HL-60 (cell line): ENCODE measurements at regions not wholly inside any gene's neighbourhood (a gene's known extent, or its start where the extent isn't known, plus 50 kb on each side); places are given as distances from the start of the nearest gene placed in this dataset.

Experiments used
- DNase-seq, 2 experiments: peaks; one replicate each; pipeline ENCODE4 v3.0.0-alpha.2; 2010 to 2020; ENCODE audit warnings: low read depth in 1 of 2, low spot score in 1 of 2
- H3K27ac ChIP-seq: fragments of 250-450 bp; sonication (Bioruptor Pico); replicated peaks from 2 replicates; pipeline ENCODE4 v1.5.1; 2020; ENCODE audit warnings: mild to moderate bottlenecking, moderate library complexity
- H3K27me3 ChIP-seq: fragments of 250-450 bp; sonication (Bioruptor Pico); 2 replicates; pipeline ENCODE4 v1.5.1; 2021; ENCODE audit warnings: mild to moderate bottlenecking, moderate library complexity; ENCODE audit not compliant: insufficient read depth, poor library complexity, severe bottlenecking
- H3K4me3 ChIP-seq: replicated peaks from 2 replicates; pipeline ENCODE4 v1.5.1; 2011; ENCODE audit warnings: mild to moderate bottlenecking, control low read depth, low read length; ENCODE audit not compliant: insufficient read depth
- GABPA ChIP-seq: IDR thresholded peaks from 2 replicates; pipeline ENCODE4 v1.6.1; 2012; ENCODE audit warnings: low read depth
- POLR2AphosphoS5 ChIP-seq: IDR thresholded peaks from 2 replicates; pipeline ENCODE4 v1.6.1; 2012; ENCODE audit warnings: low read depth
- SPI1 ChIP-seq: IDR thresholded peaks from 2 replicates; pipeline ENCODE4 v1.6.1; 2012; ENCODE audit warnings: low read depth, mild to moderate bottlenecking, borderline replicate concordance
- TF ChIP-seq, protein P1 (sequence below): IDR thresholded peaks from one replicate; pipeline ENCODE4 v1.5.1; 2011; ENCODE audit warnings: low read length, control low read depth, inconsistent platforms; ENCODE audit not compliant: insufficient read depth
- TF ChIP-seq, protein P2 (sequence below): IDR thresholded peaks from 2 replicates; pipeline ENCODE4 v1.6.1; 2012; ENCODE audit warnings: low read depth; ENCODE audit not compliant: insufficient replicate concordance

GRCh38 chr9:113788616-113789330, 87.3 kb upstream of the ZNF618 start:
- no peak for TF ChIP-seq SPI1
- no peak for TF ChIP-seq GABPA
- no peak for TF ChIP-seq POLR2AphosphoS5
- TF ChIP-seq, protein P1, sequence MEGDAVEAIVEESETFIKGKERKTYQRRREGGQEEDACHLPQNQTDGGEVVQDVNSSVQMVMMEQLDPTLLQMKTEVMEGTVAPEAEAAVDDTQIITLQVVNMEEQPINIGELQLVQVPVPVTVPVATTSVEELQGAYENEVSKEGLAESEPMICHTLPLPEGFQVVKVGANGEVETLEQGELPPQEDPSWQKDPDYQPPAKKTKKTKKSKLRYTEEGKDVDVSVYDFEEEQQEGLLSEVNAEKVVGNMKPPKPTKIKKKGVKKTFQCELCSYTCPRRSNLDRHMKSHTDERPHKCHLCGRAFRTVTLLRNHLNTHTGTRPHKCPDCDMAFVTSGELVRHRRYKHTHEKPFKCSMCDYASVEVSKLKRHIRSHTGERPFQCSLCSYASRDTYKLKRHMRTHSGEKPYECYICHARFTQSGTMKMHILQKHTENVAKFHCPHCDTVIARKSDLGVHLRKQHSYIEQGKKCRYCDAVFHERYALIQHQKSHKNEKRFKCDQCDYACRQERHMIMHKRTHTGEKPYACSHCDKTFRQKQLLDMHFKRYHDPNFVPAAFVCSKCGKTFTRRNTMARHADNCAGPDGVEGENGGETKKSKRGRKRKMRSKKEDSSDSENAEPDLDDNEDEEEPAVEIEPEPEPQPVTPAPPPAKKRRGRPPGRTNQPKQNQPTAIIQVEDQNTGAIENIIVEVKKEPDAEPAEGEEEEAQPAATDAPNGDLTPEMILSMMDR, result no peak
- TF ChIP-seq, protein P2, sequence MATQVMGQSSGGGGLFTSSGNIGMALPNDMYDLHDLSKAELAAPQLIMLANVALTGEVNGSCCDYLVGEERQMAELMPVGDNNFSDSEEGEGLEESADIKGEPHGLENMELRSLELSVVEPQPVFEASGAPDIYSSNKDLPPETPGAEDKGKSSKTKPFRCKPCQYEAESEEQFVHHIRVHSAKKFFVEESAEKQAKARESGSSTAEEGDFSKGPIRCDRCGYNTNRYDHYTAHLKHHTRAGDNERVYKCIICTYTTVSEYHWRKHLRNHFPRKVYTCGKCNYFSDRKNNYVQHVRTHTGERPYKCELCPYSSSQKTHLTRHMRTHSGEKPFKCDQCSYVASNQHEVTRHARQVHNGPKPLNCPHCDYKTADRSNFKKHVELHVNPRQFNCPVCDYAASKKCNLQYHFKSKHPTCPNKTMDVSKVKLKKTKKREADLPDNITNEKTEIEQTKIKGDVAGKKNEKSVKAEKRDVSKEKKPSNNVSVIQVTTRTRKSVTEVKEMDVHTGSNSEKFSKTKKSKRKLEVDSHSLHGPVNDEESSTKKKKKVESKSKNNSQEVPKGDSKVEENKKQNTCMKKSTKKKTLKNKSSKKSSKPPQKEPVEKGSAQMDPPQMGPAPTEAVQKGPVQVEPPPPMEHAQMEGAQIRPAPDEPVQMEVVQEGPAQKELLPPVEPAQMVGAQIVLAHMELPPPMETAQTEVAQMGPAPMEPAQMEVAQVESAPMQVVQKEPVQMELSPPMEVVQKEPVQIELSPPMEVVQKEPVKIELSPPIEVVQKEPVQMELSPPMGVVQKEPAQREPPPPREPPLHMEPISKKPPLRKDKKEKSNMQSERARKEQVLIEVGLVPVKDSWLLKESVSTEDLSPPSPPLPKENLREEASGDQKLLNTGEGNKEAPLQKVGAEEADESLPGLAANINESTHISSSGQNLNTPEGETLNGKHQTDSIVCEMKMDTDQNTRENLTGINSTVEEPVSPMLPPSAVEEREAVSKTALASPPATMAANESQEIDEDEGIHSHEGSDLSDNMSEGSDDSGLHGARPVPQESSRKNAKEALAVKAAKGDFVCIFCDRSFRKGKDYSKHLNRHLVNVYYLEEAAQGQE, result no peak
- H3K4me3 ChIP-seq, result no peak overlapping the region
- H3K27ac ChIP-seq, result no peak overlapping the region
- DNase-seq, result no peak
- no peaks in the 10 kb centered on the region for H3K27me3 ChIP-seq

GRCh38 chr9:113790093-113790492, 86.0 kb upstream of the ZNF618 start:
- H3K27ac ChIP-seq, result no peak overlapping the region
- no peaks in the 10 kb centered on the region for H3K27me3 ChIP-seq
- no peak for DNase-seq
- no peak overlapping the region for H3K4me3 ChIP-seq
- TF ChIP-seq, protein P1, result no peak
- TF ChIP-seq, protein P2, result no peak
- TF ChIP-seq SPI1, result no peak
- TF ChIP-seq GABPA, result no peak
- no peak for TF ChIP-seq POLR2AphosphoS5

- DNase-seq, result no peak
- no peak overlapping the region for H3K27ac ChIP-seq
- TF ChIP-seq SPI1, result no peak
- no peak overlapping the region for H3K4me3 ChIP-seq
- no peaks in the 10 kb centered on the region for H3K27me3 ChIP-seq
Observed at GRCh38 chr9:113793558-113793957, 82.6 kb upstream of the ZNF618 start.

DNA sequence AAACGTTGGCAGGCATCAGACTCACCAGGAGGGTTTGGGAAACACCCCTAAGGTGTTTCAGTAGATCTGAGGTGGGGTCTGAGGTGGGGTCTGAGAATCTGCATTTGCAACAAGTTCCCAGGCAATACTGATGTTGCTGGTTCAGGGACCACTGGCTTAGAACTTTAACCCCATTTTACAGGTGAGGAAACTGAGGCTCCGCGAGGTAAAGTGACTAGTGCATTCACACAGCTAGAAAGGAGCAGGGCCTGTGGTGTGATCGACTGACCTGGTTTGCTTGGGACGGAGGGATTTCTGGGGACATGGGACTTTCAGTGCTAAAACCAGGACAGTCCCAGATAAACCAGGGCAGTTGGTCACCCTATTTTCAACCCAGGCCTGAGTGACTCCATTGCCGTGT, 81.4 kb upstream of the ZNF618 start:
- no peaks in the 10 kb centered on the region for H3K27me3 ChIP-seq
- H3K27ac ChIP-seq, result no peak overlapping the region
- H3K4me3 ChIP-seq, result no peak overlapping the region
- DNase-seq, result no peak
- TF ChIP-seq, protein P2, result no peak
- TF ChIP-seq GABPA, result no peak
- no peak for TF ChIP-seq SPI1
